ENCODE measurements at regions not wholly inside any gene's neighbourhood (a gene's known extent, or its start where the extent isn't known, plus 50 kb on each side); places are given as distances from the start of the nearest gene placed in this dataset.

GRCh38 chr9:90981726-90982125 lies 180.1 kb downstream of the SYK start:
- DNase-seq (ENCODE audit: low spot score), result no peak
- H3K36me3 ChIP-seq (ENCODE audit: insufficient read depth, low read length, poor library complexity, severe bottlenecking), result no peaks in the 10 kb centered on the region
- intact Hi-C loops (cut with micrococcal nuclease; ENCODE audit: unreplicated experiment), result no loop called here
- no peak for TF ChIP-seq EZH2 (IDR thresholded peaks at IDR 0.05; ENCODE audit: borderline replicate concordance, low read depth, low read length, poor library complexity, severe bottlenecking)
- no peak for TF ChIP-seq CTCF (conservative IDR thresholded peaks at IDR 0.05; ENCODE audit: low read depth, low read length)
- H3K27me3 ChIP-seq (replicated peaks; ENCODE audit: insufficient read depth, low read depth, low read length, poor library complexity), result no peaks in the 10 kb centered on the region
- no peaks in the 10 kb centered on the region for H3K9me3 ChIP-seq (ENCODE audit: low read depth, low read length, poor library complexity, severe bottlenecking)
- no peaks in the 10 kb centered on the region for H3K4me1 ChIP-seq (ENCODE audit: insufficient read depth, low read length, poor library complexity, severe bottlenecking)
- H3K27ac ChIP-seq (ENCODE audit: low read depth, low read length, poor library complexity, severe bottlenecking), result no peak overlapping the region
- no TSS peak for BruUV-seq (replicated peaks)
- POLR2A ChIA-PET (ENCODE audit: low non-redundant PET), result no interaction called here
- H3K4me3 ChIP-seq (ENCODE audit: low read depth, low read length, poor library complexity, severe bottlenecking), result no peak overlapping the region
- CTCF ChIA-PET, result no interaction called here

GRCh38 chr9:90983394-90983793 lies 181.8 kb downstream of the SYK start:
- ChIA-PET POLR2A (ENCODE audit: low non-redundant PET) (no interaction called here), CTCF (no interaction called here)
- Histone ChIP-seq H3K27me3 (replicated peaks; ENCODE audit: insufficient read depth, low read depth, low read length, poor library complexity) (no peaks in the 10 kb centered on the region), H3K4me1 (ENCODE audit: insufficient read depth, low read length, poor library complexity, severe bottlenecking) (no peaks in the 10 kb centered on the region), H3K9me3 (ENCODE audit: low read depth, low read length, poor library complexity, severe bottlenecking) (no peaks in the 10 kb centered on the region), H3K27ac (ENCODE audit: low read depth, low read length, poor library complexity, severe bottlenecking) (no peak overlapping the region), H3K4me3 (ENCODE audit: low read depth, low read length, poor library complexity, severe bottlenecking) (no peak overlapping the region), H3K36me3 (ENCODE audit: insufficient read depth, low read length, poor library complexity, severe bottlenecking) (no peaks in the 10 kb centered on the region)
- no peak for DNase-seq (ENCODE audit: low spot score)
- no TSS peak for BruUV-seq (replicated peaks)
- TF ChIP-seq CTCF (conservative IDR thresholded peaks at IDR 0.05; ENCODE audit: low read depth, low read length) (no peak), EZH2 (IDR thresholded peaks at IDR 0.05; ENCODE audit: borderline replicate concordance, low read depth, low read length, poor library complexity, severe bottlenecking) (no peak)
- intact Hi-C loops (cut with micrococcal nuclease; ENCODE audit: unreplicated experiment), result no loop called here

- no peak for DNase-seq (ENCODE audit: low spot score)
- Histone ChIP-seq H3K4me3 (ENCODE audit: low read depth, low read length, poor library complexity, severe bottlenecking) (no peak overlapping the region), H3K4me1 (ENCODE audit: insufficient read depth, low read length, poor library complexity, severe bottlenecking) (no peaks in the 10 kb centered on the region), H3K9me3 (ENCODE audit: low read depth, low read length, poor library complexity, severe bottlenecking) (no peaks in the 10 kb centered on the region), H3K36me3 (ENCODE audit: insufficient read depth, low read length, poor library complexity, severe bottlenecking) (no peaks in the 10 kb centered on the region), H3K27ac (ENCODE audit: low read depth, low read length, poor library complexity, severe bottlenecking) (no peak overlapping the region), H3K27me3 (replicated peaks; ENCODE audit: insufficient read depth, low read depth, low read length, poor library complexity) (no peaks in the 10 kb centered on the region)
- no TSS peak for BruUV-seq (replicated peaks)
- POLR2A ChIA-PET (ENCODE audit: low non-redundant PET), result no interaction called here
- CTCF ChIA-PET, result no interaction called here
- TF ChIP-seq CTCF (conservative IDR thresholded peaks at IDR 0.05; ENCODE audit: low read depth, low read length) (no peak), EZH2 (IDR thresholded peaks at IDR 0.05; ENCODE audit: borderline replicate concordance, low read depth, low read length, poor library complexity, severe bottlenecking) (no peak)
- intact Hi-C loops (cut with micrococcal nuclease; ENCODE audit: unreplicated experiment), result no loop called here
Measured at GRCh38 chr9:90985631-90986030, 184.0 kb downstream of the SYK start.
